ENCODE measurements at regions not wholly inside any gene's neighbourhood (a gene's known extent, or its start where the extent isn't known, plus 50 kb on each side); places are given as distances from the start of the nearest gene placed in this dataset.
"Not testable (repeated sequence)": the region's sequence is repeated elsewhere in the genome, so short reads cannot be mapped to it uniquely, and the experiment has no call there.

- H3K9me3 Mint-ChIP-seq, result no peaks in the 10 kb centered on the region
- no peak overlapping the region for H3K4me3 Mint-ChIP-seq
- Histone ChIP-seq H3K27me3 (ENCODE audit: control insufficient read depth in 1 of 2, insufficient read depth in 2 of 2, low read length in 2 of 2) (no peaks in the 10 kb centered on the region), H3K36me3 (ENCODE audit: insufficient read depth, low read length) (no peaks in the 10 kb centered on the region), H3K9me3 (ENCODE audit: control insufficient read depth in 1 of 2, insufficient read depth in 1 of 2, low read length in 2 of 2) (no peaks in the 10 kb centered on the region), H3K4me3 (ENCODE audit: low read length) (no peak overlapping the region), H3K4me1 (ENCODE audit: insufficient read depth, low read length) (no peaks in the 10 kb centered on the region), H3K27ac (ENCODE audit: low read depth in 1 of 2, low read length in 2 of 2) (no peak overlapping the region)
- H3K27me3 Mint-ChIP-seq, result no peaks in the 10 kb centered on the region
- TF ChIP-seq CTCF (IDR thresholded peaks at IDR 0.05), result no peak
- POLR2A ChIA-PET, result no interaction called here
- H3K4me1 Mint-ChIP-seq (ENCODE audit: low read depth), result no peaks in the 10 kb centered on the region
- no peaks in the 10 kb centered on the region for H3K36me3 Mint-ChIP-seq (ENCODE audit: low read depth)
- DNase-seq (no peak), ATAC-seq (ENCODE audit: poor library complexity) (no peak)
- no peak overlapping the region for H3K27ac Mint-ChIP-seq
- intact Hi-C loops (cut with DNase I, micrococcal nuclease), result no loop called here
- CTCF ChIA-PET, result no interaction called here
These were observed 89.5 kb upstream of the ARX start for GRCh38 chrX:25105221-25105620.

GRCh38 chrX:25096522-25097045 lies 80.8 kb upstream of the ARX start:
- Histone ChIP-seq H3K36me3 (ENCODE audit: insufficient read depth, low read length) (no peaks in the 10 kb centered on the region), H3K27ac (ENCODE audit: low read depth in 1 of 2, low read length in 2 of 2) (no peak overlapping the region), H3K9me3 (ENCODE audit: control insufficient read depth in 1 of 2, insufficient read depth in 1 of 2, low read length in 2 of 2) (no peaks in the 10 kb centered on the region), H3K4me1 (ENCODE audit: insufficient read depth, low read length) (no peaks in the 10 kb centered on the region), H3K27me3 (ENCODE audit: control insufficient read depth in 1 of 2, insufficient read depth in 2 of 2, low read length in 2 of 2) (peaks cover 3 to 5% of the 10 kb centered on the region in 2 experiments), H3K4me3 (ENCODE audit: low read length) (no peak overlapping the region)
- Mint-ChIP-seq H3K27ac (no peak overlapping the region), H3K27me3 (peaks cover 19% of the 10 kb centered on the region), H3K4me3 (no peak overlapping the region), H3K4me1 (ENCODE audit: low read depth) (no peaks in the 10 kb centered on the region), H3K36me3 (ENCODE audit: low read depth) (no peaks in the 10 kb centered on the region), H3K9me3 (no peaks in the 10 kb centered on the region)
- intact Hi-C loops (cut with DNase I, micrococcal nuclease), result no loop called here
- ChIA-PET POLR2A (no interaction called here), CTCF (no interaction called here)
- DNase-seq, result no peak
- no peak for ATAC-seq (ENCODE audit: poor library complexity)
- TF ChIP-seq CTCF (IDR thresholded peaks at IDR 0.05), result no peak

GRCh38 chrX:25091152-25091551 lies 75.4 kb upstream of the ARX start:
- H3K36me3 ChIP-seq (ENCODE audit: insufficient read depth, low read length); H3K27me3 ChIP-seq (ENCODE audit: control insufficient read depth in 1 of 2, insufficient read depth in 2 of 2, low read length in 2 of 2); H3K9me3 Mint-ChIP-seq; H3K4me1 ChIP-seq (ENCODE audit: insufficient read depth, low read length); intact Hi-C loops (cut with DNase I, micrococcal nuclease); DNase-seq; H3K4me3 ChIP-seq (ENCODE audit: low read length); H3K36me3 Mint-ChIP-seq (ENCODE audit: low read depth); H3K27ac Mint-ChIP-seq; H3K4me1 Mint-ChIP-seq (ENCODE audit: low read depth); CTCF ChIA-PET; H3K9me3 ChIP-seq (ENCODE audit: control insufficient read depth in 1 of 2, insufficient read depth in 1 of 2, low read length in 2 of 2); POLR2A ChIA-PET; H3K4me3 Mint-ChIP-seq; H3K27ac ChIP-seq (ENCODE audit: low read depth in 1 of 2, low read length in 2 of 2); ATAC-seq (ENCODE audit: poor library complexity): not testable (repeated sequence)
- peaks cover 13% of the 10 kb centered on the region for H3K27me3 Mint-ChIP-seq

- H3K4me3 ChIP-seq (ENCODE audit: low read length), result no peak overlapping the region
These were observed 68.7 kb upstream of the ARX start for GRCh38 chrX:25084446-25084845.

More at GRCh38 chrX:25084446-25084845, 68.7 kb upstream of the ARX start:
- Mint-ChIP-seq H3K9me3 (no peaks in the 10 kb centered on the region), H3K36me3 (ENCODE audit: low read depth) (no peaks in the 10 kb centered on the region), H3K27ac (no peak overlapping the region), H3K4me3 (no peak overlapping the region), H3K27me3 (no peaks in the 10 kb centered on the region), H3K4me1 (ENCODE audit: low read depth) (no peaks in the 10 kb centered on the region)
- CTCF ChIA-PET, result no interaction called here
- POLR2A ChIA-PET, result no interaction called here
- DNase-seq, result no peak
- H3K9me3 ChIP-seq (ENCODE audit: control insufficient read depth in 1 of 2, insufficient read depth in 1 of 2, low read length in 2 of 2), result no peaks in the 10 kb centered on the region
- no peak for ATAC-seq (ENCODE audit: poor library complexity)
- intact Hi-C loops (cut with DNase I, micrococcal nuclease), result no loop called here
- H3K4me1 ChIP-seq (ENCODE audit: insufficient read depth, low read length), result no peaks in the 10 kb centered on the region
- TF ChIP-seq CTCF (IDR thresholded peaks at IDR 0.05), result no peak
- no peaks in the 10 kb centered on the region for H3K27me3 ChIP-seq (ENCODE audit: control insufficient read depth in 1 of 2, insufficient read depth in 2 of 2, low read length in 2 of 2)
- no peaks in the 10 kb centered on the region for H3K36me3 ChIP-seq (ENCODE audit: insufficient read depth, low read length)
- H3K27ac ChIP-seq (ENCODE audit: low read depth in 1 of 2, low read length in 2 of 2), result no peak overlapping the region

Data from CD4-positive, alpha-beta T cell (primary cell).